HCT116 (cell line): ENCODE measurements at regions not wholly inside any gene's neighbourhood (a gene's known extent, or its start where the extent isn't known, plus 50 kb on each side); places are given as distances from the start of the nearest gene placed in this dataset.

Experiments
- ATAC-seq: fragments of 200-7000 bp; cut with Tn5 transposase; 2 replicates; pipeline ENCODE4 v1.9.1; 2020; ENCODE audit warnings: mild to moderate bottlenecking, moderate library complexity
- BruUV-seq: library from RNA; stranded (reverse); fragments of 400-500 nt; replicated peaks from 2 replicates; lab custom pipeline; 2021; lab: Mats Ljungman, UMichigan
- CTCF ChIA-PET: fragments of 300-600 bp; sonication (Branson Sonifier 250); formaldehyde crosslinking; loops from one replicate; lab custom pipeline; 2021; ENCODE audit warnings: antibody characterized with exemption; lab: Charles Lee
- POLR2A ChIA-PET: fragments of 300-600, 350-600 bp; sonication (Branson Sonifier 250); formaldehyde crosslinking; loops from one replicate; lab custom pipeline; 2021; ENCODE audit warnings: antibody characterized with exemption; lab: Charles Lee
- RAD21 ChIA-PET, 2 experiments: fragments of 300-600 bp; sonication (Branson Sonifier 250); formaldehyde crosslinking; loops; one replicate each; lab custom pipeline; 2023; ENCODE audit warnings: low total read pairs in 2 of 2; ENCODE audit not compliant: uncharacterized antibody in 2 of 2, unreplicated experiment in 2 of 2, low non-redundant PET in 1 of 2; lab: Charles Lee
- DNase-seq: peaks from one replicate; pipeline ENCODE4 v3.0.0-alpha.2; 2010; ENCODE audit warnings: low read depth, low spot score
- H2AFZ ChIP-seq: fragments of 200-600 bp; shearing (Covaris generic), sonication (generic); 2 replicates; pipeline ENCODE4 v1.6.1; 2017; ENCODE audit warnings: low read depth, mixed run types, mixed read lengths, antibody characterized with exemption, low read length; ENCODE audit not compliant: poor library complexity, severe bottlenecking
- H3K27ac ChIP-seq: 2 replicates; pipeline ENCODE4 v1.5.1; 2012; ENCODE audit warnings: low read depth, low read length
- H3K27me3 ChIP-seq: fragments of 200-600 bp; sonication (generic); 2 replicates; pipeline ENCODE4 v1.6.1; 2016; ENCODE audit warnings: mixed run types, low read length, mixed read lengths; ENCODE audit not compliant: insufficient read depth
- H3K36me3 ChIP-seq, 2 experiments: fragments of 200-500 bp in 1 of 2; fragments of 200-600 bp in 1 of 2; sonication (Bioruptor generic) in 1 of 2; sonication (generic) in 1 of 2; 2 replicates each; pipeline versions ENCODE4 v1.5.1 to v1.6.1; 2014 to 2016; ENCODE audit warnings: low read length in 2 of 2, inconsistent platforms in 1 of 2, mixed read lengths in 1 of 2, mixed run types in 1 of 2; ENCODE audit not compliant: insufficient read depth in 2 of 2, control insufficient read depth in 1 of 2
- H3K4me1 ChIP-seq, 2 experiments: fragments of 200-600 bp in 1 of 2; sonication (generic) in 1 of 2; 2 replicates each; pipeline versions ENCODE4 v1.5.1 to v1.6.1; 2012 to 2017; ENCODE audit warnings: low read length in 2 of 2, inconsistent platforms in 1 of 2, mild to moderate bottlenecking in 1 of 2, mixed read lengths in 1 of 2, mixed run types in 1 of 2, moderate library complexity in 1 of 2; ENCODE audit not compliant: insufficient read depth in 2 of 2, control insufficient read depth in 1 of 2
- H3K4me2 ChIP-seq: fragments of 200-600 bp; sonication (generic); 2 replicates; pipeline ENCODE4 v1.6.1; 2017; ENCODE audit warnings: mixed run types, low read length, mixed read lengths
- H3K4me3 ChIP-seq, 2 experiments: fragments of 200-600 bp in 1 of 2; sonication (generic) in 1 of 2; replicated peaks in 1 of 2; 2 replicates each; pipeline ENCODE4 v1.5.1; 2011 to 2016; ENCODE audit warnings: low read length in 2 of 2, control low read depth in 1 of 2, low read depth in 1 of 2, mild to moderate bottlenecking in 1 of 2, mixed read lengths in 1 of 2, mixed run types in 1 of 2
- H3K79me2 ChIP-seq: fragments of 200-600 bp; sonication (generic); 2 replicates; pipeline ENCODE4 v1.6.1; 2017; ENCODE audit warnings: mild to moderate bottlenecking, mixed run types, low read length, moderate library complexity, mixed read lengths; ENCODE audit not compliant: insufficient read depth
- H3K9ac ChIP-seq: fragments of 200-600 bp; sonication (generic); 2 replicates; pipeline ENCODE4 v1.6.1; 2016; ENCODE audit warnings: low read length, mixed read lengths
- H3K9me2 ChIP-seq: fragments of 200-600 bp; sonication (generic), shearing (Covaris generic); 2 replicates; pipeline ENCODE4 v1.6.1; 2017; ENCODE audit warnings: mixed run types, mild to moderate bottlenecking, moderate library complexity; ENCODE audit not compliant: insufficient read depth
- H3K9me3 ChIP-seq, 2 experiments: fragments of 200-500 bp in 1 of 2; fragments of 200-600 bp in 1 of 2; sonication (Bioruptor generic) in 1 of 2; sonication (generic) in 1 of 2; 2 replicates each; pipeline ENCODE4 v1.6.1; 2014 to 2017; ENCODE audit warnings: low read length in 2 of 2, mixed read lengths in 2 of 2, inconsistent platforms in 1 of 2, low read depth in 1 of 2, mild to moderate bottlenecking in 1 of 2, mixed run types in 1 of 2, moderate library complexity in 1 of 2; ENCODE audit not compliant: control insufficient read depth in 1 of 2, insufficient read depth in 1 of 2
- H4K20me1 ChIP-seq: fragments of 200-600 bp; sonication (generic), shearing (Covaris generic); 2 replicates; pipeline ENCODE4 v1.6.1; 2017; ENCODE audit warnings: mixed run types, mild to moderate bottlenecking, moderate library complexity; ENCODE audit not compliant: insufficient read depth
- CBX3 ChIP-seq: IDR thresholded peaks from 2 replicates; pipeline ENCODE4 v1.6.1; 2012; ENCODE audit warnings: low read depth
- CEBPB ChIP-seq: IDR thresholded peaks from 2 replicates; pipeline ENCODE4 v1.6.1; 2012; ENCODE audit warnings: low read depth
- ELF1 ChIP-seq: IDR thresholded peaks from 2 replicates; pipeline ENCODE4 v1.6.1; 2012; ENCODE audit warnings: low read depth, borderline replicate concordance
- EZH2 ChIP-seq: fragments of 200-600 bp; sonication (generic); IDR thresholded peaks from 2 replicates; pipeline ENCODE4 v1.6.1; 2017; ENCODE audit warnings: antibody characterized with exemption, mixed run types
- POLR2A ChIP-seq: IDR thresholded peaks from 2 replicates; pipeline ENCODE4 v1.7.0; 2011; ENCODE audit warnings: borderline replicate concordance; ENCODE audit not compliant: insufficient read depth, insufficient read length; ENCODE audit errors: extremely low read depth
- POLR2AphosphoS5 ChIP-seq: IDR thresholded peaks from 2 replicates; pipeline ENCODE4 v1.6.1; 2011; ENCODE audit warnings: mild to moderate bottlenecking, low read depth, low read length, moderate library complexity
- RAD21 ChIP-seq: IDR thresholded peaks from 2 replicates; pipeline ENCODE4 v1.6.1; 2012; ENCODE audit warnings: low read depth, mild to moderate bottlenecking
- SRF ChIP-seq: IDR thresholded peaks from 2 replicates; pipeline ENCODE4 v1.6.1; 2012; ENCODE audit warnings: low read depth
- TCF7L2 ChIP-seq: IDR thresholded peaks from 2 replicates; pipeline ENCODE4 v1.7.0; 2011; ENCODE audit warnings: borderline replicate concordance, inconsistent platforms; ENCODE audit not compliant: insufficient read depth, insufficient read length; ENCODE audit errors: extremely low read depth
- ZFX ChIP-seq: fragments of 450-650 bp; IDR thresholded peaks from 2 replicates; pipeline ENCODE4 v1.6.1; 2017
- intact Hi-C: fragments of 100-400 bp; cut with micrococcal nuclease; formaldehyde crosslinking; loops from 2 replicates; pipeline ENCODE4 v1.10.0; 2022
- TF ChIP-seq, protein P1 (sequence below): IDR thresholded peaks from 2 replicates; pipeline ENCODE4 v1.6.1; 2012
- TF ChIP-seq, protein P2 (sequence below): IDR thresholded peaks from 2 replicates; pipeline ENCODE4 v1.6.1; 2012
- TF ChIP-seq, protein P3 (sequence below): IDR thresholded peaks from 2 replicates; pipeline ENCODE4 v1.6.1; 2012; ENCODE audit warnings: low read depth
- TF ChIP-seq, protein P4 (sequence below), 3 experiments: fragments of 200-600 bp in 1 of 3; sonication (generic) in 1 of 3; IDR thresholded peaks in 2 of 3; conservative IDR thresholded peaks in 1 of 3; 2 replicates each; pipeline ENCODE4 v1.5.1; 2012 to 2017; ENCODE audit warnings: low read depth in 2 of 3, low read length in 2 of 3, antibody characterized with exemption in 1 of 3, borderline replicate concordance in 1 of 3, control low read depth in 1 of 3, mild to moderate bottlenecking in 1 of 3, mixed read lengths in 1 of 3, mixed run types in 1 of 3, moderate library complexity in 1 of 3; ENCODE audit not compliant: insufficient read depth in 1 of 3

DNA sequence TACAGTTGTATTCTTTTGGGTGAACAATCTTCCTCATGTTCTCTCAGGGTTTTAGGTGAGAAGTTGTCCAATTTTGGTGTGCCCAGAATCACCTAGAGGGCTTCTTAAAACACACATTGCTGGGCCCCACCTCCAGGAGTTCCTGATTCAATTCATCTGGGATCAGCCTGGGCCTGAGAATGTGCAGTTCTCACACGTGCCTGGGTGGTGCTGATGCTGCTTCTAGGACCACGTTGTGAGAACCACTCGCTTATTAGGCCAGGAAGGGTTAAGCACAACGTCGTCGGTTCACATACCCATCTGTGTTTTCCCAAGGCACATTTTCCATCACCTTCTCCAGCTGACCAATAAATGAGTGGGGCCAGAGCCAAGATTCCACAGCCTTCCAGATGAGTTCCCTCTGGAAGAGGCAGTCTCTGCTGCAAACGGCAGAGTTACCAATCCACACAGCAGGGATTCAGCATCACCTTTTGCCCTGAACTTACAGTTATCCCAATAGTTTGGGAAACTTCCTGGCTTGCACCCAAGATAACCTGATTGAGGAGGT, 277.7 kb upstream of the HNRNPA3 start:
- no peak overlapping the region for H2AFZ ChIP-seq
- POLR2A ChIA-PET, result no interaction called here
- intact Hi-C loops, result no loop called here
- no peak overlapping the region for H3K27ac ChIP-seq
- DNase-seq (no peak), ATAC-seq (no peak; the same call in 1 of the 2 replicates)
- H3K4me3 ChIP-seq, result no peak overlapping the region
- no peaks in the 10 kb centered on the region for H3K36me3 ChIP-seq
- H3K4me2 ChIP-seq, result no peak overlapping the region
- CTCF ChIA-PET, result no interaction called here
- peaks cover 0 to 8% of the 10 kb centered on the region in 2 experiments; a peak in 2 of 4 replicates for H3K4me1 ChIP-seq
- TF ChIP-seq SRF, result no peak
- TF ChIP-seq POLR2AphosphoS5, result no peak
- TF ChIP-seq CBX3, result no peak
- TF ChIP-seq, protein P1, sequence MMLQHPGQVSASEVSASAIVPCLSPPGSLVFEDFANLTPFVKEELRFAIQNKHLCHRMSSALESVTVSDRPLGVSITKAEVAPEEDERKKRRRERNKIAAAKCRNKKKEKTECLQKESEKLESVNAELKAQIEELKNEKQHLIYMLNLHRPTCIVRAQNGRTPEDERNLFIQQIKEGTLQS, result no peak
- TF ChIP-seq, protein P2, sequence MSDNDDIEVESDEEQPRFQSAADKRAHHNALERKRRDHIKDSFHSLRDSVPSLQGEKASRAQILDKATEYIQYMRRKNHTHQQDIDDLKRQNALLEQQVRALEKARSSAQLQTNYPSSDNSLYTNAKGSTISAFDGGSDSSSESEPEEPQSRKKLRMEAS, result no peak
- no peak for TF ChIP-seq CEBPB
- TF ChIP-seq ELF1, result no peak
- TF ChIP-seq, protein P3, sequence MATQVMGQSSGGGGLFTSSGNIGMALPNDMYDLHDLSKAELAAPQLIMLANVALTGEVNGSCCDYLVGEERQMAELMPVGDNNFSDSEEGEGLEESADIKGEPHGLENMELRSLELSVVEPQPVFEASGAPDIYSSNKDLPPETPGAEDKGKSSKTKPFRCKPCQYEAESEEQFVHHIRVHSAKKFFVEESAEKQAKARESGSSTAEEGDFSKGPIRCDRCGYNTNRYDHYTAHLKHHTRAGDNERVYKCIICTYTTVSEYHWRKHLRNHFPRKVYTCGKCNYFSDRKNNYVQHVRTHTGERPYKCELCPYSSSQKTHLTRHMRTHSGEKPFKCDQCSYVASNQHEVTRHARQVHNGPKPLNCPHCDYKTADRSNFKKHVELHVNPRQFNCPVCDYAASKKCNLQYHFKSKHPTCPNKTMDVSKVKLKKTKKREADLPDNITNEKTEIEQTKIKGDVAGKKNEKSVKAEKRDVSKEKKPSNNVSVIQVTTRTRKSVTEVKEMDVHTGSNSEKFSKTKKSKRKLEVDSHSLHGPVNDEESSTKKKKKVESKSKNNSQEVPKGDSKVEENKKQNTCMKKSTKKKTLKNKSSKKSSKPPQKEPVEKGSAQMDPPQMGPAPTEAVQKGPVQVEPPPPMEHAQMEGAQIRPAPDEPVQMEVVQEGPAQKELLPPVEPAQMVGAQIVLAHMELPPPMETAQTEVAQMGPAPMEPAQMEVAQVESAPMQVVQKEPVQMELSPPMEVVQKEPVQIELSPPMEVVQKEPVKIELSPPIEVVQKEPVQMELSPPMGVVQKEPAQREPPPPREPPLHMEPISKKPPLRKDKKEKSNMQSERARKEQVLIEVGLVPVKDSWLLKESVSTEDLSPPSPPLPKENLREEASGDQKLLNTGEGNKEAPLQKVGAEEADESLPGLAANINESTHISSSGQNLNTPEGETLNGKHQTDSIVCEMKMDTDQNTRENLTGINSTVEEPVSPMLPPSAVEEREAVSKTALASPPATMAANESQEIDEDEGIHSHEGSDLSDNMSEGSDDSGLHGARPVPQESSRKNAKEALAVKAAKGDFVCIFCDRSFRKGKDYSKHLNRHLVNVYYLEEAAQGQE, result no peak
- no peak for TF ChIP-seq RAD21
- TF ChIP-seq, protein P4, sequence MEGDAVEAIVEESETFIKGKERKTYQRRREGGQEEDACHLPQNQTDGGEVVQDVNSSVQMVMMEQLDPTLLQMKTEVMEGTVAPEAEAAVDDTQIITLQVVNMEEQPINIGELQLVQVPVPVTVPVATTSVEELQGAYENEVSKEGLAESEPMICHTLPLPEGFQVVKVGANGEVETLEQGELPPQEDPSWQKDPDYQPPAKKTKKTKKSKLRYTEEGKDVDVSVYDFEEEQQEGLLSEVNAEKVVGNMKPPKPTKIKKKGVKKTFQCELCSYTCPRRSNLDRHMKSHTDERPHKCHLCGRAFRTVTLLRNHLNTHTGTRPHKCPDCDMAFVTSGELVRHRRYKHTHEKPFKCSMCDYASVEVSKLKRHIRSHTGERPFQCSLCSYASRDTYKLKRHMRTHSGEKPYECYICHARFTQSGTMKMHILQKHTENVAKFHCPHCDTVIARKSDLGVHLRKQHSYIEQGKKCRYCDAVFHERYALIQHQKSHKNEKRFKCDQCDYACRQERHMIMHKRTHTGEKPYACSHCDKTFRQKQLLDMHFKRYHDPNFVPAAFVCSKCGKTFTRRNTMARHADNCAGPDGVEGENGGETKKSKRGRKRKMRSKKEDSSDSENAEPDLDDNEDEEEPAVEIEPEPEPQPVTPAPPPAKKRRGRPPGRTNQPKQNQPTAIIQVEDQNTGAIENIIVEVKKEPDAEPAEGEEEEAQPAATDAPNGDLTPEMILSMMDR (IDR thresholded peaks at IDR 0.05 in 2 of 3, conservative IDR thresholded peaks at IDR 0.05 in 1 of 3; ENCODE audit: borderline replicate concordance in 1 of 3, insufficient read depth in 1 of 3, low read depth in 2 of 3, low read length in 2 of 3), result no peak
- TF ChIP-seq TCF7L2, result no peak
- TF ChIP-seq EZH2, result no peak
- no peak for TF ChIP-seq ZFX
- TF ChIP-seq POLR2A, result no peak
- no peak overlapping the region for H3K9ac ChIP-seq
- H3K9me2 ChIP-seq, result no peaks in the 10 kb centered on the region
- RAD21 ChIA-PET, result no interaction called here
- H3K9me3 ChIP-seq, result no peaks in the 10 kb centered on the region
- H3K27me3 ChIP-seq, result peaks cover 26% of the 10 kb centered on the region
- H3K79me2 ChIP-seq, result no peaks in the 10 kb centered on the region
- BruUV-seq, result no TSS peak
- H4K20me1 ChIP-seq, result no peaks in the 10 kb centered on the region
